H9 (cell line): ENCODE measurements at regions not wholly inside any gene's neighbourhood (a gene's known extent, or its start where the extent isn't known, plus 50 kb on each side); places are given as distances from the start of the nearest gene placed in this dataset.

Experiments used
- DNase-seq: peaks from one replicate; pipeline ENCODE4 v3.0.0-alpha.2; 2017
- H2AFZ ChIP-seq: one replicate; pipeline ENCODE4 v1.6.1; 2013; ENCODE audit warnings: mild to moderate bottlenecking, low read length, control low read depth, moderate library complexity
- H2AK5ac ChIP-seq: 2 replicates; pipeline ENCODE4 v1.6.1; 2013; ENCODE audit warnings: low read length, control low read depth, mixed read lengths; ENCODE audit not compliant: insufficient read length
- H2BK120ac ChIP-seq: one replicate; pipeline ENCODE4 v1.6.1; 2013; ENCODE audit warnings: low read depth, mild to moderate bottlenecking, low read length, control low read depth, inconsistent platforms; ENCODE audit not compliant: poor library complexity, severe bottlenecking
- H2BK12ac ChIP-seq: 2 replicates; pipeline ENCODE4 v1.6.1; 2013; ENCODE audit warnings: low read length, control low read depth, mixed read lengths, low read depth; ENCODE audit not compliant: insufficient read length
- H2BK15ac ChIP-seq: 2 replicates; pipeline ENCODE4 v1.6.1; 2013; ENCODE audit warnings: low read depth, low read length, control low read depth
- H2BK20ac ChIP-seq: one replicate; pipeline ENCODE4 v1.6.1; 2013; ENCODE audit warnings: low read depth, mild to moderate bottlenecking, low read length, control low read depth, inconsistent platforms; ENCODE audit not compliant: poor library complexity, severe bottlenecking
- H2BK5ac ChIP-seq: 2 replicates; pipeline ENCODE4 v1.6.1; 2013; ENCODE audit warnings: low read length, control low read depth, mixed read lengths; ENCODE audit not compliant: insufficient read length
- H3K14ac ChIP-seq: 2 replicates; pipeline ENCODE4 v1.6.1; 2013; ENCODE audit warnings: low read length, control low read depth; ENCODE audit not compliant: insufficient read depth
- H3K18ac ChIP-seq: 2 replicates; pipeline ENCODE4 v1.6.1; 2013; ENCODE audit warnings: low read depth, mild to moderate bottlenecking, mixed read lengths, low read length, control low read depth; ENCODE audit not compliant: insufficient read length
- H3K23ac ChIP-seq: 2 replicates; pipeline ENCODE4 v1.6.1; 2013; ENCODE audit warnings: low read length, control low read depth, mixed read lengths, low read depth; ENCODE audit not compliant: insufficient read length
- H3K23me2 ChIP-seq: 2 replicates; pipeline ENCODE4 v1.6.1; 2013; ENCODE audit warnings: low read depth, mild to moderate bottlenecking, mixed read lengths, low read length, control low read depth; ENCODE audit not compliant: insufficient read length, poor library complexity, severe bottlenecking
- H3K27ac ChIP-seq: 2 replicates; pipeline ENCODE4 v1.5.1; 2013; ENCODE audit warnings: low read length, control low read depth, mixed read lengths, low read depth; ENCODE audit not compliant: insufficient read length
- H3K27me3 ChIP-seq: 2 replicates; pipeline ENCODE4 v1.6.1; 2013; ENCODE audit warnings: low read length, control low read depth, inconsistent platforms; ENCODE audit not compliant: insufficient read depth
- H3K4ac ChIP-seq: 2 replicates; pipeline ENCODE4 v1.6.1; 2013; ENCODE audit warnings: low read depth, mild to moderate bottlenecking, control low read depth, inconsistent platforms, low read length, moderate library complexity
- H3K4me1 ChIP-seq: 2 replicates; pipeline ENCODE4 v1.6.1; 2013; ENCODE audit warnings: low read length, control low read depth, inconsistent platforms; ENCODE audit not compliant: insufficient read depth
- H3K4me2 ChIP-seq: 2 replicates; pipeline ENCODE4 v1.6.1; 2013; ENCODE audit warnings: low read length, control low read depth, mixed read lengths; ENCODE audit not compliant: insufficient read length, insufficient read depth
- H3K56ac ChIP-seq: 2 replicates; pipeline ENCODE4 v1.6.1; 2013; ENCODE audit warnings: low read depth, mild to moderate bottlenecking, mixed read lengths, low read length, control low read depth; ENCODE audit not compliant: insufficient read length
- H3K79me1 ChIP-seq: 2 replicates; pipeline ENCODE4 v1.6.1; 2013; ENCODE audit warnings: low read depth, mild to moderate bottlenecking, moderate library complexity, low read length, control low read depth, inconsistent platforms; ENCODE audit not compliant: insufficient read depth, poor library complexity, severe bottlenecking
- H3K79me2 ChIP-seq: 2 replicates; pipeline ENCODE4 v1.6.1; 2013; ENCODE audit warnings: low read length, control low read depth, inconsistent platforms; ENCODE audit not compliant: insufficient read depth
- H3K9ac ChIP-seq: 2 replicates; pipeline ENCODE4 v1.6.1; 2013; ENCODE audit warnings: low read length, control low read depth, mixed read lengths; ENCODE audit not compliant: insufficient read length; ENCODE audit errors: extremely low read depth
- H3K9me3 ChIP-seq: one replicate; pipeline ENCODE4 v1.6.1; 2013; ENCODE audit warnings: low read depth, low read length, inconsistent platforms; ENCODE audit not compliant: control insufficient read depth
- H3T11ph ChIP-seq: one replicate; pipeline ENCODE4 v1.6.1; 2013; ENCODE audit warnings: mild to moderate bottlenecking, low read length, control low read depth, inconsistent platforms
- H4K20me1 ChIP-seq: one replicate; pipeline ENCODE4 v1.6.1; 2013; ENCODE audit not compliant: control insufficient read depth, insufficient read length, insufficient read depth
- H4K5ac ChIP-seq: 2 replicates; pipeline ENCODE4 v1.6.1; 2013; ENCODE audit warnings: low read depth, mild to moderate bottlenecking, mixed read lengths, low read length, control low read depth; ENCODE audit not compliant: insufficient read length
- H4K8ac ChIP-seq: replicated peaks from 2 replicates; pipeline ENCODE4 v1.6.1; 2013; ENCODE audit warnings: low read length, control low read depth, mixed read lengths, low read depth; ENCODE audit not compliant: insufficient read length
- H4K91ac ChIP-seq: 2 replicates; pipeline ENCODE4 v1.6.1; 2013; ENCODE audit warnings: low read depth, mild to moderate bottlenecking, moderate library complexity, mixed read lengths, low read length, control low read depth; ENCODE audit not compliant: insufficient read length
- H3K27ac Mint-ChIP-seq, 3 experiments: 2 replicates in 2 of 3; 3 replicates in 1 of 3; pipeline ENCODE4 v1.8.0; 2020 to 2021; ENCODE audit warnings: mixed read lengths in 3 of 3, mild to moderate bottlenecking in 1 of 3, moderate library complexity in 1 of 3
- H3K27me3 Mint-ChIP-seq: 2 replicates; pipeline ENCODE4 v1.8.0; 2021; ENCODE audit warnings: low read depth, mild to moderate bottlenecking, moderate library complexity, mixed read lengths
- H3K36me3 Mint-ChIP-seq, 3 experiments: 2 replicates in 2 of 3; 3 replicates in 1 of 3; pipeline ENCODE4 v1.8.0; 2020 to 2021; ENCODE audit warnings: low read depth in 3 of 3, mixed read lengths in 3 of 3; ENCODE audit not compliant: insufficient read depth in 1 of 3
- H3K4me1 Mint-ChIP-seq, 2 experiments: 2 replicates each; pipeline ENCODE4 v1.8.0; 2020; ENCODE audit warnings: mixed read lengths in 2 of 2
- H3K4me3 Mint-ChIP-seq, 2 experiments: 2 replicates in 1 of 2; 3 replicates in 1 of 2; pipeline ENCODE4 v1.8.0; 2020 to 2021; ENCODE audit warnings: mild to moderate bottlenecking in 2 of 2, mixed read lengths in 2 of 2, moderate library complexity in 1 of 2
- H3K9me3 Mint-ChIP-seq, 2 experiments: 2 replicates in 1 of 2; 3 replicates in 1 of 2; pipeline ENCODE4 v1.8.0; 2020; ENCODE audit warnings: mild to moderate bottlenecking in 2 of 2, mixed read lengths in 2 of 2, moderate library complexity in 1 of 2
- WGBS: extraction: QIAGEN DNeasy Blood & Tissue Kit; methylation state at CpG from one replicate; pipeline ENCODE4 v1.1.7; 2013; ENCODE audit warnings: missing lambda C conversion rate, low lambda C conversion rate, mixed read lengths; ENCODE audit not compliant: insufficient read length; ENCODE audit errors: extremely low coverage; 5-methylcytosine and 5-hydroxymethylcytosine counted together
- TF ChIP-seq, protein P1 (sequence below): fragments of 200-600 bp; sonication (generic); conservative IDR thresholded peaks from 3 replicates; pipeline ENCODE4 v1.8.0; 2021; ENCODE audit warnings: antibody characterized with exemption, mild to moderate bottlenecking

GRCh38 chrX:65587616-65588526 lies 53.3 kb upstream of the LAS1L start:
- Histone ChIP-seq H3K9me3 (peaks cover 28% of the 10 kb centered on the region), H4K91ac (no peak overlapping the region), H2BK5ac (no peak overlapping the region), H3K56ac (no peak overlapping the region), H2AK5ac (no peak overlapping the region), H2BK20ac (no peak overlapping the region), H3K4ac (no peak overlapping the region), H2BK12ac (no peak overlapping the region), H3K27me3 (no peaks in the 10 kb centered on the region), H2BK15ac (no peak overlapping the region), H3K4me1 (no peaks in the 10 kb centered on the region), H2BK120ac (no peak overlapping the region), H4K8ac (no peak overlapping the region), H3K18ac (no peak overlapping the region), H3K4me2 (no peak overlapping the region), H3K23me2 (no peaks in the 10 kb centered on the region), H4K5ac (no peak overlapping the region), H3K9ac (no peak overlapping the region), H3K27ac (no peak overlapping the region), H3T11ph (no peak overlapping the region), H3K14ac (no peak overlapping the region), H4K20me1 (no peaks in the 10 kb centered on the region), H3K23ac (no peak overlapping the region), H2AFZ (no peak overlapping the region), H3K79me2 (no peaks in the 10 kb centered on the region), H3K79me1 (no peaks in the 10 kb centered on the region)
- no peak overlapping the region for H3K4me3 Mint-ChIP-seq
- TF ChIP-seq, protein P1, sequence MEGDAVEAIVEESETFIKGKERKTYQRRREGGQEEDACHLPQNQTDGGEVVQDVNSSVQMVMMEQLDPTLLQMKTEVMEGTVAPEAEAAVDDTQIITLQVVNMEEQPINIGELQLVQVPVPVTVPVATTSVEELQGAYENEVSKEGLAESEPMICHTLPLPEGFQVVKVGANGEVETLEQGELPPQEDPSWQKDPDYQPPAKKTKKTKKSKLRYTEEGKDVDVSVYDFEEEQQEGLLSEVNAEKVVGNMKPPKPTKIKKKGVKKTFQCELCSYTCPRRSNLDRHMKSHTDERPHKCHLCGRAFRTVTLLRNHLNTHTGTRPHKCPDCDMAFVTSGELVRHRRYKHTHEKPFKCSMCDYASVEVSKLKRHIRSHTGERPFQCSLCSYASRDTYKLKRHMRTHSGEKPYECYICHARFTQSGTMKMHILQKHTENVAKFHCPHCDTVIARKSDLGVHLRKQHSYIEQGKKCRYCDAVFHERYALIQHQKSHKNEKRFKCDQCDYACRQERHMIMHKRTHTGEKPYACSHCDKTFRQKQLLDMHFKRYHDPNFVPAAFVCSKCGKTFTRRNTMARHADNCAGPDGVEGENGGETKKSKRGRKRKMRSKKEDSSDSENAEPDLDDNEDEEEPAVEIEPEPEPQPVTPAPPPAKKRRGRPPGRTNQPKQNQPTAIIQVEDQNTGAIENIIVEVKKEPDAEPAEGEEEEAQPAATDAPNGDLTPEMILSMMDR: no peak
- WGBS: no CpG with 5 or more reads among the region's 10 CpGs
- peaks cover 7 to 16% of the 10 kb centered on the region in 2 experiments for H3K4me1 Mint-ChIP-seq
- DNase-seq: no peak
- H3K27me3 Mint-ChIP-seq: peaks cover 6% of the 10 kb centered on the region
- peak overlapping the region in 1 of 3 experiments; percentile 16; a peak in 1 of 7 replicates for H3K27ac Mint-ChIP-seq
- peaks cover 58 to 62% of the 10 kb centered on the region in 2 experiments for H3K9me3 Mint-ChIP-seq
- peaks cover 0 to 3% (median 1%) of the 10 kb centered on the region in 3 experiments; a peak in 3 of 7 replicates for H3K36me3 Mint-ChIP-seq
